GM18907 (cell line): ENCODE measurements at regions not wholly inside any gene's neighbourhood (a gene's known extent, or its start where the extent isn't known, plus 50 kb on each side); places are given as distances from the start of the nearest gene placed in this dataset.

ENCODE experiments used
- ATAC-seq: cut with Tn5 transposase; IDR thresholded peaks from one replicate; pipeline ENCODE4 v1.9.1; 2021; ENCODE audit warnings: mild to moderate bottlenecking, moderate library complexity; ENCODE audit not compliant: unreplicated experiment

GRCh38 chr18:11237484-11237883, 88.1 kb upstream of the PIEZO2 start:
- ATAC-seq = no peak

GRCh38 chr18:11237066-11237465, 87.7 kb upstream of the PIEZO2 start:
- ATAC-seq = no peak

GRCh38 chr18:11224153-11224552, 74.8 kb upstream of the PIEZO2 start:
- no peak for ATAC-seq

GRCh38 chr18:11219571-11219970, 70.2 kb upstream of the PIEZO2 start:
- no peak for ATAC-seq

- no peak for ATAC-seq
These were observed 65.8 kb upstream of the PIEZO2 start for GRCh38 chr18:11215216-11215615.

GRCh38 chr18:11204020-11204419, 54.7 kb upstream of the PIEZO2 start:
- ATAC-seq = no peak

- no peak for ATAC-seq
These were observed 50.1 kb upstream of the PIEZO2 start for GRCh38 chr18:11199477-11199876.
